ENCODE measurements at regions not wholly inside any gene's neighbourhood (a gene's known extent, or its start where the extent isn't known, plus 50 kb on each side); places are given as distances from the start of the nearest gene placed in this dataset.
"Not testable (repeated sequence)": the region's sequence is repeated elsewhere in the genome, so short reads cannot be mapped to it uniquely, and the experiment has no call there.

DNA sequence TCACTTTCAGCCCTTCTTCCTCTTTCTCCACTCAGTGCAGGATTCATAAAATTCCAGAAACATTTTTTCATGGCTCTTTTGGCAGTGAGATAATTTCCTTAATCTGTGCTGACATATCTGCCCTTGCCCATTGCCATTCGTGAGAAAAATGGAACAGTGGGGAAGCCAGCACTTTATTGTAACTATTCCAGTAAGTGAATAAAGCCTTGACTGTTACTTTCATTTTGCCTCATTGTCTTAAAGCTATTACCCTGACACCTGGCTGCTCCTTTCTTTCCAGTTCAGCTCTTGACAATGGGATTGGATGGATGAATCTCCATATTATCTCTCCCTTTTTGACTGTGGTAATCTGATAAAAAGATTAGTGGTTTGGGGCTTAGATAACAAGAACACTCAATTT is 1068.1 kb upstream of the PCDH20 start:
- Histone ChIP-seq H3K4me3 (ENCODE audit: low read length in 2 of 2) (no peak overlapping the region), H3K27me3 (ENCODE audit: control insufficient read depth in 1 of 2, insufficient read depth in 2 of 2, low read length in 1 of 2) (no peaks in the 10 kb centered on the region), H3K9me3 (ENCODE audit: control insufficient read depth, low read length) (no peaks in the 10 kb centered on the region), H3K36me3 (ENCODE audit: control insufficient read depth in 1 of 2, insufficient read depth in 2 of 2, low read length in 1 of 2) (no peaks in the 10 kb centered on the region), H3K4me1 (ENCODE audit: control insufficient read depth in 1 of 2, insufficient read depth in 2 of 2, low read length in 2 of 2) (peaks cover 0 to 8% of the 10 kb centered on the region in 2 donors), H3K27ac (ENCODE audit: low read depth in 1 of 2, low read length in 2 of 2) (no peak overlapping the region)
- intact Hi-C loops (cut with DNase I) = no loop called here
- DNase-seq (no peak), ATAC-seq (ENCODE audit: low FRiP score) (no peak)
- 5 to 6% methylated on average over 1 of the region's 1 CpG for WGBS, 2 donors

DNA sequence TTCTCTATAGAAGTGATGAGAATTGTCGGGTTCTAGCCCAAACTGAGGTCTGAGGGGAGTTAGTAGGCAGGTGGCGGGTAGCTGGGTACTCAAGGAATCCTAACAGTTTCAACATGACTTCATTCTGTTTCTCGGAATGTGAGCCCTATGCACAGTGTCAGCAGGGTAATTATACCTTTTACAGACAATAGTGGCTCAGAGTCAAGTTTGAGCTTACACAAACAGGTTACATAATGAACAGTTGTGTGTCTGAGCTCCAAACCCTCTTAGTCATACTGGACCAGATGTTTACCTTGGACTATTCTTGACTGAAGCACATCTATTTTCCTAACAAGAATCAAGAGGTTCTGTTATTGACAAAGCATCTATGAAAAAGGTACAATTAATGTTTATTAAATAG is 1066.7 kb upstream of the PCDH20 start:
- 75 to 80% methylated on average over 3 of the region's 3 CpGs for WGBS, 2 donors
- no peak for ATAC-seq (ENCODE audit: low FRiP score)
- intact Hi-C loops (cut with DNase I) = no loop called here
- Histone ChIP-seq H3K4me3 (ENCODE audit: low read length in 2 of 2) (no peak overlapping the region), H3K36me3 (ENCODE audit: control insufficient read depth in 1 of 2, insufficient read depth in 2 of 2, low read length in 1 of 2) (no peaks in the 10 kb centered on the region), H3K27ac (ENCODE audit: low read depth in 1 of 2, low read length in 2 of 2) (no peak overlapping the region), H3K27me3 (ENCODE audit: control insufficient read depth in 1 of 2, insufficient read depth in 2 of 2, low read length in 1 of 2) (no peaks in the 10 kb centered on the region), H3K4me1 (ENCODE audit: control insufficient read depth in 1 of 2, insufficient read depth in 2 of 2, low read length in 2 of 2) (peaks cover 0 to 8% of the 10 kb centered on the region in 2 donors), H3K9me3 (ENCODE audit: control insufficient read depth, low read length) (no peaks in the 10 kb centered on the region)
- no peak for DNase-seq

DNA sequence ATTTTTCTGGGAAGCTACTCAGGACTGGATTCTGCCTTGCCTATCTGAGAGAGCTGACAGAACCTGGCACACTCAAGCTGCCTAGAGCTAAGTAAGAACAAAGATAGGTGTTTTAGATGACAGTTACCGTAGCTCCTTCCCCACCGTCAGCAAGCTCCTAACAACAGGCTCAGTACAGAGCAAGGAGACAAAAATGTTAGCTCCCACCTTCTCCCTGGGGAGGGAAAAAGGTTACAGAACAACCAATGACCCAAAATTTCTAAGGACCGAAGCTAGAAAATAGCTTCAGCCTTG is 1058.2 kb upstream of the PCDH20 start:
- Histone ChIP-seq H3K27me3 (ENCODE audit: control insufficient read depth in 1 of 2, insufficient read depth in 2 of 2, low read length in 1 of 2) (no peaks in the 10 kb centered on the region), H3K36me3 (ENCODE audit: control insufficient read depth in 1 of 2, insufficient read depth in 2 of 2, low read length in 1 of 2) (no peaks in the 10 kb centered on the region), H3K27ac (ENCODE audit: low read depth in 1 of 2, low read length in 2 of 2) (no peak overlapping the region), H3K4me3 (ENCODE audit: low read length in 2 of 2) (no peak overlapping the region), H3K4me1 (ENCODE audit: control insufficient read depth in 1 of 2, insufficient read depth in 2 of 2, low read length in 2 of 2) (no peaks in the 10 kb centered on the region), H3K9me3 (ENCODE audit: control insufficient read depth, low read length) (no peaks in the 10 kb centered on the region)
- intact Hi-C loops (cut with DNase I) = no loop called here
- WGBS, 2 donors = 86 to 87% methylated on average over 3 of the region's 3 CpGs
- ATAC-seq (ENCODE audit: low FRiP score) (no peak), DNase-seq (no peak)

DNA sequence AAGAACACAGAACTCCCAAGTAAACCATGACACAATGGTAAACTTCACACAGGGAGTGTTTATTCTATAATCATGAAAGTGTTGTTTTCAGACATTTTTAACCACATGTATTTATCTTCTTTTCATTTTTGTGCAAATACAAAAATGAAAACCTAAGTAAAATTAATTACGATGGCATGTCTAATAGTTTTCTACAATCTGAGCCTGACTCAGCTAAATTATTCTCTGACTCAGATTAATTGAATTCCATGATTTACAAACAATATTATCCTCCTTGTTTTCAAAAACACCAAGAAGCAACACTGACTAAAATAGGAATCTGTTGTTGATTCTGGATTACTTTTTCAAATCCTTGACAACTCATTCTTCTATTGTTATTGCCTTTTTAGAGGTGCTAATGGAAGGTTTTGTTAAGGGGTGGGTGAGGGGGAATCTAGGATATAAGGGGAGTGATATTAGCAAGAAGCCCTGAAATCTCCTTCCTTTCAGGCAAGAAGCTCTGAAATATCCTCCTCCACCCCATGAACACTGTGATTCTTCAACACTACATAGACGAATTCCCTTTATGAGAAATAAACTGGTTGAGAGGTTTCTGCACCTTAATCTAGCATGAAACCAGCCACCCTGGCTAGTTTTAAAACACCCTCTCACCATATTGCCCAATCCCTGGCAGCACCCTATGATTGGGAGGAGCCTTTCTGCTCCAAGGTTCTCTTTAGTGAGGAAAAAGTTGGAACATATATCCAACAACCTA is 1057.7 kb upstream of the PCDH20 start:
- H3K9me3 ChIP-seq (ENCODE audit: control insufficient read depth, low read length) = no peaks in the 10 kb centered on the region
- no peaks in the 10 kb centered on the region for H3K36me3 ChIP-seq (ENCODE audit: control insufficient read depth in 1 of 2, insufficient read depth in 2 of 2, low read length in 1 of 2)
- ATAC-seq (ENCODE audit: low FRiP score) (no peak), DNase-seq (no peak)
- no peaks in the 10 kb centered on the region for H3K4me1 ChIP-seq (ENCODE audit: control insufficient read depth in 1 of 2, insufficient read depth in 2 of 2, low read length in 2 of 2)
- no peak overlapping the region for H3K4me3 ChIP-seq (ENCODE audit: low read length in 2 of 2)
- no peaks in the 10 kb centered on the region for H3K27me3 ChIP-seq (ENCODE audit: control insufficient read depth in 1 of 2, insufficient read depth in 2 of 2, low read length in 1 of 2)
- intact Hi-C loops (cut with DNase I) = no loop called here
- no peak overlapping the region for H3K27ac ChIP-seq (ENCODE audit: low read depth in 1 of 2, low read length in 2 of 2)
- 83 to 84% methylated on average over 2 of the region's 2 CpGs for WGBS, 2 donors

DNA sequence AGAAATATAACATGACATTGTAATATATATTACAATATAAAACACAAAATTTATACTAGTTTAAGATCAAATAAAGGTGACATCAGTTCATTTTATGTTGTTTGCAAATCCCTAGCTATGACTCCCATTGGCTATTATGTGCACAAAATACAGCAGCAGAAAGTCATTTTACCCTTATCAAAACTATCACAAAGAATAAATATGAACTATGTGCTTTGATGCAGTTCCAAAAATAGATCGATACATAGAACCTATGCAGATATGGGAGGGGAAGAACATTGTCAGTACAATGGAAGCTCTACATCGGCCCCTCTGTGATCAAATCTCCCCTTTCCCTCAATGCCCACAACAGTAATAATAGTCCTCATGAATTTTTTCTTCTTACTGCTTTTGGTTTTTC is 1038.1 kb upstream of the PCDH20 start:
- no peak for ATAC-seq (ENCODE audit: low FRiP score)
- Histone ChIP-seq H3K36me3 (ENCODE audit: control insufficient read depth in 1 of 2, insufficient read depth in 2 of 2, low read length in 1 of 2) (no peaks in the 10 kb centered on the region), H3K4me1 (ENCODE audit: control insufficient read depth in 1 of 2, insufficient read depth in 2 of 2, low read length in 2 of 2) (no peaks in the 10 kb centered on the region), H3K4me3 (ENCODE audit: low read length in 2 of 2) (no peak overlapping the region), H3K27me3 (ENCODE audit: control insufficient read depth in 1 of 2, insufficient read depth in 2 of 2, low read length in 1 of 2) (no peaks in the 10 kb centered on the region), H3K9me3 (ENCODE audit: control insufficient read depth, low read length) (no peaks in the 10 kb centered on the region), H3K27ac (ENCODE audit: low read depth in 1 of 2, low read length in 2 of 2) (no peak overlapping the region)
- intact Hi-C loops (cut with DNase I) = no loop called here
- no peak for DNase-seq
- WGBS, 2 donors = 85 to 88% methylated on average over 2 of the region's 2 CpGs

DNA sequence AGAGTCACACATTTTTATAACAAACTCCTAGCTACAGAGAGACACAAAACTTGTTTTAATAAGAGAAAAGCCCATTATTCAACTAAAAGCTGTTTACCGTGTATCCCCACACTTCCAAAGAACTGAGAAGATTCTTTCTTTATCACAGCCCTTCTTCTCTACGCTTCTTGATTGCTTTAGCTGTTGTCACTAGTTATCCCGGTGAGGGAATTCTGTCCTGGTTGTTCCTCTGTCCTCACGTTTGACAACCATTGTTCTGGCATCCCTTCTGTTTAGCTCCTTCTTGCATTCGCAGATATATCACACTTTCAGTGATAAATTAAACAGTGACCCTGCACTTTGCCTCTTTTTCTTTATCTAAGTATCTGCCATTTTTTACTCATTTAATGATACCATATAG is 1035.1 kb upstream of the PCDH20 start:
- H3K9me3 ChIP-seq (ENCODE audit: control insufficient read depth, low read length) = no peaks in the 10 kb centered on the region
- WGBS, 2 donors = 63 to 64% methylated on average over 5 of the region's 5 CpGs
- no peak for ATAC-seq (ENCODE audit: low FRiP score)

DNA sequence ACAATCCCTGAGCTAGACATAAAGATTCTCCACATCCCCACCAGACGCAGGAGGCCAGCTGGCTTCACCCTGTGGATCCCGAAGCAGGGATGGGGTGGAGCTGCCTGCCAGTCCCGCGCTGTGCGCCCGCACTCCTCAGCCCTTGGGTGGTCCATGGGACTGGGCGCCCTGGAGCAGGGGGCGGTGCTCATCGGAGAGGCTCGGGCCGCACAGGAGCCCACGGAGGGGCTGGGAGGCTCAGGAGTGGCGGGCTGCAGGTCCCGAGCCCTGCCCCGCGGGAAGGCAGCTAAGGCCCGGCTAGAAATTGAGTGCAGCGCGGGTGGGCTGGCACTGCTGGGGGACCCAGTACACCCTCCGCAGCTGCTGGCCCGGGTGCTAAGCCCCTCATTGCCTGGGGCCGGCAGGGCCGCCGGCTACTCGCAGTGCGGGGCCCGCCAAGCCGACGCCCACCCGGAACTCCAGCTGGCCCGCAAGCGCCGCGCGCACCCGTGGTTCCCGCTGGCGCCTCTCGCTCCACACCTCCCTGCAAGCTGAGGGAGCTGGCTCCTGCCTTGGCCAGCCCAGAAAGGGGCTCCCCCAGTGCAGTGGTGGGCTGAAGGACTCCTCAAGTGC is 1032.2 kb upstream of the PCDH20 start:
- H3K36me3 ChIP-seq (ENCODE audit: control insufficient read depth in 1 of 2, insufficient read depth in 2 of 2, low read length in 1 of 2); intact Hi-C loops (cut with DNase I); H3K9me3 ChIP-seq (ENCODE audit: control insufficient read depth, low read length); H3K4me1 ChIP-seq (ENCODE audit: control insufficient read depth in 1 of 2, insufficient read depth in 2 of 2, low read length in 2 of 2); ATAC-seq (ENCODE audit: low FRiP score); DNase-seq; H3K27me3 ChIP-seq (ENCODE audit: control insufficient read depth in 1 of 2, insufficient read depth in 2 of 2, low read length in 1 of 2); H3K27ac ChIP-seq (ENCODE audit: low read depth in 1 of 2, low read length in 2 of 2); H3K4me3 ChIP-seq (ENCODE audit: low read length in 2 of 2): not testable (repeated sequence)
- 94 to 95% methylated on average over 38 to 39 of the region's 39 CpGs for WGBS, 2 donors

More for the DNA sequence above, 1035.1 kb upstream of the PCDH20 start:
- Histone ChIP-seq H3K27me3 (ENCODE audit: control insufficient read depth in 1 of 2, insufficient read depth in 2 of 2, low read length in 1 of 2) (no peaks in the 10 kb centered on the region), H3K27ac (ENCODE audit: low read depth in 1 of 2, low read length in 2 of 2) (no peak overlapping the region), H3K36me3 (ENCODE audit: control insufficient read depth in 1 of 2, insufficient read depth in 2 of 2, low read length in 1 of 2) (no peaks in the 10 kb centered on the region), H3K4me1 (ENCODE audit: control insufficient read depth in 1 of 2, insufficient read depth in 2 of 2, low read length in 2 of 2) (no peaks in the 10 kb centered on the region), H3K4me3 (ENCODE audit: low read length in 2 of 2) (no peak overlapping the region)
- intact Hi-C loops (cut with DNase I) = no loop called here
- no peak for DNase-seq

DNA sequence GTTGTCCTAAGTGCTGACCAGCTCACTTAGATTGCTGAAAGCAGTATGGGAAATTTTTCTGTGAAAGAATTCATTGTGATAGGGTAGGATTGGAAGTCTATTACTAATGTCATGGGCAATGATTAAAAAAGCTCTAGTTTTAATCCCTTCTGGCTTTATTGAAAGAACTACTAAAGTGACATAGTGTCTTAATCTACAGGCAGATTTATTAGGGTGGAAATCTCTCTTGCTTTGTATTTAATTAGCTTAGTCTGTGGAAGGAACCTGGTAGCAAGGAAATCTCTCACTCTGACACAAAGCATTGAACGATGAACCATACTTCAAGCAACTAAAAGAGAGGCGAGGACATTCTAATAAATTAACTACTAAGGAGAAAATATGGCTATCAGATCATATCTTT is 1029.2 kb upstream of the PCDH20 start:
- Histone ChIP-seq H3K27ac (ENCODE audit: low read depth in 1 of 2, low read length in 2 of 2) (no peak overlapping the region), H3K4me3 (ENCODE audit: low read length in 2 of 2) (no peak overlapping the region), H3K4me1 (ENCODE audit: control insufficient read depth in 1 of 2, insufficient read depth in 2 of 2, low read length in 2 of 2) (no peaks in the 10 kb centered on the region), H3K36me3 (ENCODE audit: control insufficient read depth in 1 of 2, insufficient read depth in 2 of 2, low read length in 1 of 2) (no peaks in the 10 kb centered on the region), H3K27me3 (ENCODE audit: control insufficient read depth in 1 of 2, insufficient read depth in 2 of 2, low read length in 1 of 2) (no peaks in the 10 kb centered on the region), H3K9me3 (ENCODE audit: control insufficient read depth, low read length) (no peaks in the 10 kb centered on the region)
- ATAC-seq (ENCODE audit: low FRiP score) (no peak), DNase-seq (no peak)
- intact Hi-C loops (cut with DNase I) = no loop called here
- WGBS, 2 donors = 71 to 86% methylated on average over 2 of the region's 2 CpGs

DNA sequence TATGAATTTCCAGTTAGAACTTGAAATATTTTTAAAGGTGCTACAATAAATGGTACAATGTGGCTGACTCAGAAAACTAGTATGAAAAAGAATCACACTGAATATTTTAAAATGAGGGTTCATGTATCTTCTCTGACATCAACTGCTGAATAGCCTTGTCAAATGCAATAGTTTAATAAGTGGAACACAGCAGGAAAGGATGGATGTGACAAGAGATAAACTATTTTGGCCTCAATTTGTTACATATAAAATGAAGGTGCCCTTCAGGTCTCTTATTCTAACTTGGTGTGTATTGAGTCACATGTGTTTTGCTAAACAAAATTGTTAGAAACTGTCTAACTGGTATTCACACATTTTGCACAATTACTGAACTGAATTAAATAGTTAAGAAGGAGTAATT is 1018.4 kb upstream of the PCDH20 start:
- Histone ChIP-seq H3K36me3 (ENCODE audit: control insufficient read depth in 1 of 2, insufficient read depth in 2 of 2, low read length in 1 of 2) (no peaks in the 10 kb centered on the region), H3K4me1 (ENCODE audit: control insufficient read depth in 1 of 2, insufficient read depth in 2 of 2, low read length in 2 of 2) (no peaks in the 10 kb centered on the region), H3K27ac (ENCODE audit: low read depth in 1 of 2, low read length in 2 of 2) (no peak overlapping the region), H3K9me3 (ENCODE audit: control insufficient read depth, low read length) (no peaks in the 10 kb centered on the region), H3K4me3 (ENCODE audit: low read length in 2 of 2) (no peak overlapping the region), H3K27me3 (ENCODE audit: control insufficient read depth in 1 of 2, insufficient read depth in 2 of 2, low read length in 1 of 2) (no peaks in the 10 kb centered on the region)
- ATAC-seq (ENCODE audit: low FRiP score) (no peak), DNase-seq (no peak)
- intact Hi-C loops (cut with DNase I) = no loop called here
